Large intestine (tissue), 3 donors: ENCODE measurements at regions not wholly inside any gene's neighbourhood (a gene's known extent, or its start where the extent isn't known, plus 50 kb on each side); places are given as distances from the start of the nearest gene placed in this dataset.
"Not testable (repeated sequence)": the region's sequence is repeated elsewhere in the genome, so short reads cannot be mapped to it uniquely, and the experiment has no call there.

Experiments
- DNase-seq, 2 donors: peaks; one replicate each; pipeline versions ENCODE4 v3.0.0 to v3.0.0-alpha.2; 2013
- H3K27ac ChIP-seq: one replicate; pipeline ENCODE4 v1.5.1; 2013; ENCODE audit warnings: low read length
- H3K27me3 ChIP-seq: 2 replicates; pipeline ENCODE4 v1.6.1; 2013; ENCODE audit warnings: low read length; ENCODE audit not compliant: control insufficient read depth, insufficient read depth
- H3K36me3 ChIP-seq: 2 replicates; pipeline ENCODE4 v1.6.1; 2013; ENCODE audit warnings: low read length; ENCODE audit not compliant: control insufficient read depth, insufficient read depth
- H3K4me1 ChIP-seq: one replicate; pipeline ENCODE4 v1.6.1; 2013; ENCODE audit warnings: low read length; ENCODE audit not compliant: control insufficient read depth, insufficient read depth
- H3K4me3 ChIP-seq: one replicate; pipeline ENCODE4 v1.5.1; 2013; ENCODE audit warnings: low read length
- H3K9me3 ChIP-seq: one replicate; pipeline ENCODE4 v1.6.1; 2013; ENCODE audit warnings: mild to moderate bottlenecking, low read depth, low read length, moderate library complexity; ENCODE audit not compliant: control insufficient read depth
- WGBS: methylation state at CpG from one replicate; pipeline ENCODE4 v1.1.5; 2013; ENCODE audit warnings: low lambda C conversion rate; ENCODE audit not compliant: insufficient coverage; 5-methylcytosine and 5-hydroxymethylcytosine counted together

GRCh38 chr12:19625551-19625950 is 186.3 kb downstream of the AEBP2 start:
- DNase-seq, H3K27me3 ChIP-seq, H3K36me3 ChIP-seq, H3K4me1 ChIP-seq, H3K4me3 ChIP-seq, H3K27ac ChIP-seq, H3K9me3 ChIP-seq: not testable (repeated sequence)
- WGBS = 60% methylated on average over 1 of the region's 4 CpGs

- Histone ChIP-seq H3K36me3 (no peaks in the 10 kb centered on the region), H3K4me1 (no peaks in the 10 kb centered on the region), H3K27me3 (no peaks in the 10 kb centered on the region), H3K27ac (no peak overlapping the region), H3K4me3 (no peak overlapping the region), H3K9me3 (no peaks in the 10 kb centered on the region)
- WGBS = no CpG with 5 or more reads among the region's 2 CpGs
- no peak for DNase-seq
Observed at GRCh38 chr12:19627719-19628118, 188.4 kb downstream of the AEBP2 start.

DNA sequence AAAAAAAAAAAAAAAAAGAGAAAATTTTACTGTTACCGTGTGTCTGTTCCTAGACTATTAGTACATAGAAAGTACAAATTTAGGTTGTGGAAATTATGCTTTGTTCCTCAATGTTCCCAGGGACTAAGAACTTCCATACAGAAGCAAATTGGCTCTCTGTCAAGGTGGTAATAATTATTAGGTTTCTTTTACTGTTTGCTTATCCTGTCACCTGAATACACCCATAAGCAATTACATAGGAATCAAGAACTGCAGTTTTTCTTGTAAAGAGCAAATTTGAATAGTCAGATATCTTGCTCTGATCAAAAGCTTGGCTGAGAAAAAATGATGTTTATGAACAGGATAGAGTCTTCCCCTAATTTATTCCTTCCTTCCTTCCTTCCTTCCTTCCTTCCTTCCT is 191.2 kb downstream of the AEBP2 start:
- Histone ChIP-seq H3K36me3 (no peaks in the 10 kb centered on the region), H3K9me3 (no peaks in the 10 kb centered on the region), H3K27me3 (no peaks in the 10 kb centered on the region), H3K27ac (no peak overlapping the region), H3K4me3 (no peak overlapping the region), H3K4me1 (no peaks in the 10 kb centered on the region)
- WGBS = no CpG with 5 or more reads among the region's 1 CpG
- no peak for DNase-seq

- no peaks in the 10 kb centered on the region for H3K27me3 ChIP-seq
- DNase-seq = no peak
- no peak overlapping the region for H3K4me3 ChIP-seq
- H3K36me3 ChIP-seq = no peaks in the 10 kb centered on the region
- no peaks in the 10 kb centered on the region for H3K9me3 ChIP-seq
- 100% methylated on average over 2 of the region's 2 CpGs for WGBS
- no peaks in the 10 kb centered on the region for H3K4me1 ChIP-seq
- H3K27ac ChIP-seq = no peak overlapping the region
Observed at GRCh38 chr12:19633194-19633593, 193.9 kb downstream of the AEBP2 start.

DNA sequence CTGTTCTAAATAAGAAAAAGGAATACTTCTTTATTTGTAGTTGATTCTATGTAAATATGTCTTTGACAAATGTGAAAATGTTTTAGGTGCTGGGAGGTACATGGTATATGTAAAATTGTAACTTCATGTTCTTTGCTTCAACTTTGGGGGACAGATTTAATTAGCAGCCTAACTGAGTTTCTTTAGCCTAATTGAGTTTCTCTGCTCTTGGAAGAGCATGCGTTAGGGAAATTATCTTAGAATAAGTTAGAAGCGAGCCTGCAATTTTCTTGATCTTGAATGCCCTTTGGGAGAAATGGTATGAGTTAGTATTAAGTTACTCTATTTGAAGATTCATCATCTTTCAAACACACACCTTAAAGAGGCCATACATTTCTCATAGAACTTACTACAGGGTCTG is 194.3 kb downstream of the AEBP2 start:
- no CpG with 5 or more reads among the region's 2 CpGs for WGBS
- Histone ChIP-seq H3K27me3 (no peaks in the 10 kb centered on the region), H3K9me3 (no peaks in the 10 kb centered on the region)

DNA sequence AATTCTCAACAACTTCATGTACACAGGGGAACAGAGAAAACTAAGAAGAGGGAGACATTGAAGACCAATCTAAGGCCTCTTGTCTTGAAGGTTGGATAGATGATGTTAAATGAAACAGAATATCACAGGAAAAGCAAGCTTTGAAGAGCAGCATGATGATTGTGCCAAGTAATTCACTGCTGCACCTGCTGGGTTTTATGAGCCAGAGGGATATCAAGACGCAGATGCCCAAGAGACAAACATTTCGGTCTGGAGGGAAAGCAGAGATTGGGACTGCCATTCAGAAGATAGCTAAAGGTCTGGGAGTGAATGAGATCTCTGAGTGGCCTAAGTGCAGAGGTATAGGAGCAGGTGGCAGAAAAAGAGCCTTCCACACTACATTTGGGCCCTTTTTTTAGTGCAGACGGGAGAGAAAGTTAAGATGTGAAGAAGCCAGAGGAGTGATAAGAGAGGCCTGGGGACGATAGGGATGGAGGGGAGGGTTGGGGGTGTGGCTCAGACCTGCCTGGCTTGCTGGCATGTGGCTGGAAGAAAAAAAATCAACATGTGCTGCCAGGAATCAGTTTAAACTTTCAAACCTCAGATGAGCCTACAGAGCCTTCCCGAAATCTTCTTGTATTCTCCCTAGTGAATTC is 200.6 kb downstream of the AEBP2 start:
- Histone ChIP-seq H3K36me3 (no peaks in the 10 kb centered on the region), H3K27me3 (no peaks in the 10 kb centered on the region), H3K4me3 (no peak overlapping the region), H3K27ac (no peak overlapping the region), H3K4me1 (no peaks in the 10 kb centered on the region), H3K9me3 (no peaks in the 10 kb centered on the region)
- WGBS = 40% methylated on average over 2 of the region's 5 CpGs
- DNase-seq = no peak

More for the DNA sequence above, 194.3 kb downstream of the AEBP2 start:
- Histone ChIP-seq H3K27ac (no peak overlapping the region), H3K4me1 (no peaks in the 10 kb centered on the region), H3K4me3 (no peak overlapping the region), H3K36me3 (no peaks in the 10 kb centered on the region)
- DNase-seq = no peak

- no peak for DNase-seq
- Histone ChIP-seq H3K36me3 (no peaks in the 10 kb centered on the region), H3K4me1 (no peaks in the 10 kb centered on the region), H3K9me3 (no peaks in the 10 kb centered on the region), H3K27me3 (no peaks in the 10 kb centered on the region), H3K4me3 (no peak overlapping the region), H3K27ac (no peak overlapping the region)
- 91% methylated on average over 1 of the region's 5 CpGs for WGBS
Observed at GRCh38 chr12:19641235-19642080, 202.2 kb downstream of the AEBP2 start.

DNA sequence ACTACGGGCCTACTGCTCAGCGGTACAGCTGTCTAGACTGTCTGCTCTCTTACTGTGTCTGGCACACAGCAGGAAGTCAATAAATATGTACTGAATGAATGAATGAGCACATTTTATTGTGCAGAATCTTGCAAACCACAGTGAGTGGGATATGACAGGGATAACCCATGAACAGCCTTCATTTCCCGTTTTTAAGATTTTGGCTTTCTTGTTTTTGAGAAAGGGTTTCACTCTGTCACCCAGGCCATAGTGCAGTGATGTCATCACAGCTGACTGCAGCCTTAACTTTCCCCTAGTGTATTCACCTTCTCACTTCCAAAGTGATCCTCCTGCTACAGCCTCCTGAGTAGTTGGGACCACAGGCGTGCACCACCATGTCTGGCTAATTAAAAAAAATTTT is 203.1 kb downstream of the AEBP2 start:
- no peak for DNase-seq
- Histone ChIP-seq H3K27ac (no peak overlapping the region), H3K4me3 (no peak overlapping the region), H3K9me3 (no peaks in the 10 kb centered on the region), H3K4me1 (no peaks in the 10 kb centered on the region), H3K27me3 (no peaks in the 10 kb centered on the region), H3K36me3 (no peaks in the 10 kb centered on the region)
- 80% methylated on average over 1 of the region's 4 CpGs for whole genome bisulfite sequencing

GRCh38 chr12:19643635-19644034 is 204.3 kb downstream of the AEBP2 start:
- Histone ChIP-seq H3K4me3 (no peak overlapping the region), H3K27ac (no peak overlapping the region), H3K9me3 (no peaks in the 10 kb centered on the region), H3K36me3 (no peaks in the 10 kb centered on the region), H3K4me1 (no peaks in the 10 kb centered on the region), H3K27me3 (no peaks in the 10 kb centered on the region)
- DNase-seq = peak in 1 of 2 donors; percentile 23
- WGBS = no CpG with 5 or more reads among the region's 5 CpGs

DNA sequence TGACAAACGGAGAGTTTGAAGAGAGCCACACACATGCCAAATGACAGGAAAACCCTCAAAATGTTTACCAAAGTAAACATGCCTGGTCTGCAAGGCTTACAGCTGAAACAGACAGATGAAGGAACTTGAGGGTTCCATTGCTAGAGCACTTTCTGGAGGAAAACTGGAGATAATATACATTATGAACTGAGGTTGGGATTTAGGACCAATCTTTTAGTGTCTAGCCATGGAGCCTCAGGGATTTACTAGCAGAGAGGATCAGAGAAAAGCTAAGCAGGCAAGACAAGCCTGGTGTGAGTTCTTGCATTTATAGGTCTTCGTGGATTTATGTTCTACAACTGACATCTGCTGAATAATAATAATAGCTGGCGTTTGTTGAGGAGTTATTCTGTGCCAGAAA is 205.3 kb downstream of the AEBP2 start:
- H3K9me3 ChIP-seq = no peaks in the 10 kb centered on the region
- WGBS = no CpG with 5 or more reads among the region's 3 CpGs
- DNase-seq = no peak
- H3K27me3 ChIP-seq = no peaks in the 10 kb centered on the region
- H3K4me3 ChIP-seq = no peak overlapping the region
- no peaks in the 10 kb centered on the region for H3K4me1 ChIP-seq
- H3K27ac ChIP-seq = no peak overlapping the region
- no peaks in the 10 kb centered on the region for H3K36me3 ChIP-seq

- no peak overlapping the region for H3K27ac ChIP-seq
- no peak for DNase-seq
- H3K27me3 ChIP-seq = no peaks in the 10 kb centered on the region
- H3K9me3 ChIP-seq = no peaks in the 10 kb centered on the region
- H3K4me1 ChIP-seq = no peaks in the 10 kb centered on the region
- H3K4me3 ChIP-seq = no peak overlapping the region
- no peaks in the 10 kb centered on the region for H3K36me3 ChIP-seq
Observed at GRCh38 chr12:19645823-19646222, 206.5 kb downstream of the AEBP2 start.
